ENCODE measurements at regions not wholly inside any gene's neighbourhood (a gene's known extent, or its start where the extent isn't known, plus 50 kb on each side); places are given as distances from the start of the nearest gene placed in this dataset.

- TF ChIP-seq CTCF (IDR thresholded peaks at IDR 0.05; ENCODE audit: low read depth, low read length) (no peak), POLR2A (IDR thresholded peaks at IDR 0.05; ENCODE audit: extremely low read depth, insufficient read length) (no peak), MYC (IDR thresholded peaks at IDR 0.05; ENCODE audit: low read depth, low read length) (no peak)
These were observed 274.5 kb upstream of the NOCT start for GRCh38 chr4:138740816-138741745.
